Neuronal stem cell (in vitro differentiated cells): ENCODE measurements at regions not wholly inside any gene's neighbourhood (a gene's known extent, or its start where the extent isn't known, plus 50 kb on each side); places are given as distances from the start of the nearest gene placed in this dataset.

Experiments used
- DNase-seq: peaks from one replicate; pipeline ENCODE4 v3.0.0-alpha.2; 2013; ENCODE audit warnings: low spot score
- H2AFZ ChIP-seq: one replicate; pipeline ENCODE4 v1.6.1; 2013; ENCODE audit warnings: mild to moderate bottlenecking, low read length, inconsistent platforms
- H2AK5ac ChIP-seq: 2 replicates; pipeline ENCODE4 v1.6.1; 2013; ENCODE audit warnings: low read depth, mild to moderate bottlenecking, inconsistent platforms, low read length, moderate library complexity, mixed read lengths
- H2BK120ac ChIP-seq: 2 replicates; pipeline ENCODE4 v1.6.1; 2013; ENCODE audit warnings: low read depth, mild to moderate bottlenecking, inconsistent platforms, low read length, moderate library complexity, mixed read lengths
- H2BK12ac ChIP-seq: one replicate; pipeline ENCODE4 v1.6.1; 2013; ENCODE audit warnings: low read length, inconsistent platforms
- H2BK15ac ChIP-seq: 2 replicates; pipeline ENCODE4 v1.6.1; 2013; ENCODE audit warnings: mild to moderate bottlenecking, low read length, inconsistent platforms, mixed read lengths
- H2BK5ac ChIP-seq: one replicate; pipeline ENCODE4 v1.6.1; 2013; ENCODE audit warnings: inconsistent platforms, mild to moderate bottlenecking, low read length, moderate library complexity
- H3K14ac ChIP-seq: one replicate; pipeline ENCODE4 v1.6.1; 2013; ENCODE audit warnings: low read length, inconsistent platforms
- H3K18ac ChIP-seq: 2 replicates; pipeline ENCODE4 v1.6.1; 2013; ENCODE audit warnings: low read length, inconsistent platforms
- H3K23ac ChIP-seq: 2 replicates; pipeline ENCODE4 v1.6.1; 2013; ENCODE audit warnings: low read depth, mild to moderate bottlenecking, mixed read lengths, low read length, inconsistent platforms; ENCODE audit not compliant: poor library complexity
- H3K27ac ChIP-seq: replicated peaks from 3 replicates; pipeline ENCODE4 v1.5.1; 2013; ENCODE audit warnings: low read length, inconsistent platforms
- H3K27me3 ChIP-seq, 3 experiments: 2 replicates each; pipeline ENCODE4 v1.6.1; 2013; ENCODE audit warnings: low read length in 3 of 3, mild to moderate bottlenecking in 2 of 3, inconsistent platforms in 1 of 3, low read depth in 1 of 3, mixed read lengths in 1 of 3, moderate library complexity in 1 of 3; ENCODE audit not compliant: control insufficient read depth in 3 of 3, insufficient read depth in 3 of 3
- H3K36me3 ChIP-seq, 2 donors: replicated peaks in 1 of 2; 2 replicates each; pipeline ENCODE4 v1.6.1; 2013; ENCODE audit warnings: low read length in 2 of 2; ENCODE audit not compliant: control insufficient read depth in 2 of 2, insufficient read depth in 2 of 2
- H3K4ac ChIP-seq: 2 replicates; pipeline ENCODE4 v1.6.1; 2013; ENCODE audit warnings: inconsistent platforms, mild to moderate bottlenecking, low read length, moderate library complexity
- H3K4me1 ChIP-seq, 2 donors: 1 replicate in 1 of 2; 2 replicates in 1 of 2; pipeline ENCODE4 v1.6.1; 2013; ENCODE audit warnings: low read length in 2 of 2, low read depth in 1 of 2; ENCODE audit not compliant: control insufficient read depth in 2 of 2, insufficient read depth in 1 of 2
- H3K4me2 ChIP-seq: one replicate; pipeline ENCODE4 v1.6.1; 2013; ENCODE audit warnings: mild to moderate bottlenecking, low read length, inconsistent platforms; ENCODE audit not compliant: insufficient read depth, poor library complexity, severe bottlenecking
- H3K4me3 ChIP-seq, 2 donors: 2 replicates each; pipeline ENCODE4 v1.5.1; 2013; ENCODE audit warnings: low read length in 2 of 2, mild to moderate bottlenecking in 2 of 2, inconsistent platforms in 1 of 2, moderate library complexity in 1 of 2
- H3K79me1 ChIP-seq: one replicate; pipeline ENCODE4 v1.6.1; 2013; ENCODE audit warnings: low read depth, mild to moderate bottlenecking, inconsistent platforms, low read length, moderate library complexity
- H3K9ac ChIP-seq: one replicate; pipeline ENCODE4 v1.6.1; 2013; ENCODE audit warnings: mild to moderate bottlenecking, low read depth, low read length, inconsistent platforms; ENCODE audit not compliant: poor library complexity
- H3K9me3 ChIP-seq, 2 donors: replicated peaks in 1 of 2; 2 replicates each; pipeline versions ENCODE3 to v1.6.1; 2013; ENCODE audit warnings: low read length in 2 of 2, mild to moderate bottlenecking in 2 of 2, inconsistent platforms in 1 of 2, low read depth in 1 of 2, mixed read lengths in 1 of 2, moderate library complexity in 1 of 2; ENCODE audit not compliant: control insufficient read depth in 2 of 2, insufficient read depth in 1 of 2
- H4K8ac ChIP-seq: one replicate; pipeline ENCODE4 v1.6.1; 2013; ENCODE audit warnings: low read depth, mild to moderate bottlenecking, inconsistent platforms, low read length, moderate library complexity
- H4K91ac ChIP-seq: one replicate; pipeline ENCODE4 v1.6.1; 2013; ENCODE audit warnings: low read length, low read depth, mild to moderate bottlenecking, inconsistent platforms; ENCODE audit not compliant: poor library complexity
- WGBS, 2 donors: extraction: QIAGEN DNeasy Blood & Tissue Kit; methylation state at CpG; one replicate each; pipeline ENCODE4 v1.1.7; 2013; ENCODE audit warnings: missing lambda C conversion rate in 2 of 2, mixed read lengths in 1 of 2; ENCODE audit not compliant: insufficient read length in 2 of 2, insufficient replicate concordance in 1 of 2; ENCODE audit errors: extremely low coverage in 2 of 2; 5-methylcytosine and 5-hydroxymethylcytosine counted together

DNA sequence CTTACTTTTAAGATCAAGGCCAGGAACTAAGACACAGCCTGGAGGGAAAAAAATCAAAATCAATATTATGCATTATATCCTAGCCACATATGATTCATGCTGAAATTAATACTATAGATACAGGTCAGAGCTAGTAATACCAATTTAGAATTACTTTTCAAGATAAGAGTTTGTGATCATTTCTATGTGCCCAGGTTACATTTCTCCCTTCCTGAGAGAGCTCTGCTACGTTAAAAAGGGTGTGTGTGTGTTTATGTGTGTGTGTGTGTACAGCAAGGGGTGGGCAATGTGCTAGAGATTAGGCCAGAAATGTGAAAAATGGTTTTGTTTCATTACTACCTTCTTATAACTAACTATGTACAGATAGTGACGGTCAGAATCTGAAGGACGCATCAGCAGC lies 223.9 kb upstream of the FLRT2 start:
- Histone ChIP-seq H3K18ac (no peak overlapping the region), H2BK12ac (no peak overlapping the region), H3K4me1 (no peaks in the 10 kb centered on the region), H4K8ac (no peak overlapping the region), H3K27me3 (no peaks in the 10 kb centered on the region), H2BK15ac (no peak overlapping the region), H2AFZ (no peak overlapping the region), H4K91ac (no peak overlapping the region), H2BK5ac (no peak overlapping the region), H2BK120ac (no peak overlapping the region), H3K23ac (no peak overlapping the region), H3K36me3 (no peaks in the 10 kb centered on the region), H3K27ac (no peak overlapping the region), H3K14ac (no peak overlapping the region), H3K79me1 (no peaks in the 10 kb centered on the region), H3K4ac (no peak overlapping the region), H3K9me3 (no peaks in the 10 kb centered on the region), H3K4me3 (no peak overlapping the region), H3K4me2 (no peak overlapping the region), H2AK5ac (no peak overlapping the region), H3K9ac (no peak overlapping the region)
- no peak for DNase-seq
- WGBS, 2 donors = no CpG with 5 or more reads among the region's 3 CpGs

DNA sequence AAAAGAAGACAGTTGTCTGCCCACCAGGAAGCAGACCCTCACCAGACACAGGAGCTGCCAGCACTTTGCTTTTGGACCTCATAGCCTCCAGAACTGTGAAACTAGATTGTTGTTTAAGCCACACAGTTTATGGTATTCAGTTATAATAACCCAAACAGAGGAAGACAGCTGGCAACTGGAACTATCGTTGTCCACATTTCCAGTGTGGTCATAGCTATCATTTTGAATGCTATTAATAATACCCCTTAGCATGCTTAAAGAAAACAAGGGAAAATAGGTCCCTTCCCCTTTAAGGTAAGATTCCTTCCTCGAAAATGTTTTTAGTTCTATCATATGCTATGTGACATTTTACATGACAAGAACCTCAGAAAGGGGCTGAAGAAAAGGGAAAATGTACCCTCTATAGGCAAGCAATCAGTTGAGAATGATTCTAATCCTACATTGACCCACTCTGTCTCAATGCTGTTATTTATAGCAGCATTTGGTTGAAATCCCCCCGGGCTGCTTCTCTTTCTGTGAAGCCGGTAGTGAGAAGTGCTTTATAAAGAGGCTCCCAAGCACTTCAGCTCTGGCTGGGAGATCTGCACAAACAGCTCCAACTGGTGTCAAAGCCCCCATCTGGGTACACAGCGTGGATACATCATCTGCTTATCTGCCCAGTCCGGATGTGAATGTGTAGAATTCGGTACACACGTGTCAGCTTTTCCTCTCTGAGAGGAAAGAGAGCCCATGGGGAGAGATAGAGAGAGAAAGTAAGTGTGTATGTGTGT lies 221.2 kb upstream of the FLRT2 start:
- no peak overlapping the region for H3K4me2 ChIP-seq
- H3K9ac ChIP-seq = no peak overlapping the region
- no peak overlapping the region for H2BK120ac ChIP-seq
- peaks cover 0 to 2% of the 10 kb centered on the region in 2 donors for H3K4me1 ChIP-seq
- H3K23ac ChIP-seq = no peak overlapping the region
- H3K27me3 ChIP-seq = no peaks in the 10 kb centered on the region
- H2BK15ac ChIP-seq = no peak overlapping the region
- peak overlapping the region; percentile 36 for H2AFZ ChIP-seq
- no peak overlapping the region for H3K14ac ChIP-seq
- H3K9me3 ChIP-seq = no peaks in the 10 kb centered on the region
- H3K4ac ChIP-seq = no peak overlapping the region
- H3K36me3 ChIP-seq = no peaks in the 10 kb centered on the region
- no peak overlapping the region for H3K18ac ChIP-seq
- no peak overlapping the region for H4K91ac ChIP-seq
- H3K27ac ChIP-seq = no peak overlapping the region
- no peak for DNase-seq
- H3K4me3 ChIP-seq = no peak overlapping the region
- no peaks in the 10 kb centered on the region for H3K79me1 ChIP-seq
- no CpG with 5 or more reads among the region's 8 CpGs for WGBS, 2 donors
- no peak overlapping the region for H4K8ac ChIP-seq
- H2BK5ac ChIP-seq = no peak overlapping the region
- H2BK12ac ChIP-seq = no peak overlapping the region
- no peak overlapping the region for H2AK5ac ChIP-seq

DNA sequence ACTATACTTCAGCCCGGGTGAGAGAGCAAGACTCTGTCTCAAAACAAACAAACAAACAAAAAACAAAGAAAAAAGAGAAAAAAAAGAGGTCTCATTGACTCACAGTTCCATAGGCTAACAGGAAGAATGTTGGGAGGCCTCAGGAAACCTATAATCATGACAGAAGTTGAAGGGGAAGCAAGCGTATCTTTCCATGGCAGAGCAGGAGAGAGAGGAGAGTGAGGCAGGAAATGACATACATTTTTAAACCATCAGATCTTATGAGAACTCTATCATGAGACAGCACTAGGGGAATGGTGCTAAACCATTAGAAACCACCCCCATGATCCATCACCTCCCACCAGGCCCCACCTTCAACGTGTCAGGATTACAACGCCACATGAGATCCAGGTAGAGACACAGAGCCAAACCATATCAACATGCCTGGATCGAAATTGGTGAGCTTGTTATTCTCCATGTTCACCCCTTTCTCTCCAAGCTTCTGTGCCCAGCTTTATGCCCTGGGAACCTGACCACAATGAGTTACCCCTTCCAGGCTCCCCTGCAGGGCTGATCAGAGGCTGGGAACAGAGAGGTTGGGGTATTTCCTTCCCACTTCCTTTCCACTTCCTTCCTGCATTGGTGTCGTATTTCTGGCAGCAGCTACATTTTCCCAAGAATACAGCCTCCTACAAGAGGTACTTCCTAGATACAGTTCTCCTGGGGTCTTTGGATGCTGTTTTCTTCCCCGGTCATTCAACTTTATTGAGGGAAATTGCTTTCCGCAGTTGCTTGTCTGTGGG lies 219.3 kb upstream of the FLRT2 start:
- H2AFZ ChIP-seq = no peak overlapping the region
- no peak overlapping the region for H3K4ac ChIP-seq
- no peak overlapping the region for H3K14ac ChIP-seq
- no peak overlapping the region for H3K9ac ChIP-seq
- H3K4me2 ChIP-seq = no peak overlapping the region
- H3K27me3 ChIP-seq = no peaks in the 10 kb centered on the region
- DNase-seq = no peak
- no peaks in the 10 kb centered on the region for H3K36me3 ChIP-seq
- no peaks in the 10 kb centered on the region for H3K9me3 ChIP-seq
- H3K27ac ChIP-seq = no peak overlapping the region
- peaks cover 2 to 5% of the 10 kb centered on the region in 2 donors for H3K4me1 ChIP-seq
- H3K79me1 ChIP-seq = no peaks in the 10 kb centered on the region
- no peak overlapping the region for H2BK15ac ChIP-seq
- no peak overlapping the region for H3K23ac ChIP-seq
- no peak overlapping the region for H2BK5ac ChIP-seq
- no peak overlapping the region for H2AK5ac ChIP-seq
- no peak overlapping the region for H2BK120ac ChIP-seq
- H4K91ac ChIP-seq = no peak overlapping the region
- no peak overlapping the region for H4K8ac ChIP-seq
- H3K18ac ChIP-seq = no peak overlapping the region
- no CpG with 5 or more reads among the region's 8 CpGs for WGBS, 2 donors
- H3K4me3 ChIP-seq = no peak overlapping the region
- no peak overlapping the region for H2BK12ac ChIP-seq

DNA sequence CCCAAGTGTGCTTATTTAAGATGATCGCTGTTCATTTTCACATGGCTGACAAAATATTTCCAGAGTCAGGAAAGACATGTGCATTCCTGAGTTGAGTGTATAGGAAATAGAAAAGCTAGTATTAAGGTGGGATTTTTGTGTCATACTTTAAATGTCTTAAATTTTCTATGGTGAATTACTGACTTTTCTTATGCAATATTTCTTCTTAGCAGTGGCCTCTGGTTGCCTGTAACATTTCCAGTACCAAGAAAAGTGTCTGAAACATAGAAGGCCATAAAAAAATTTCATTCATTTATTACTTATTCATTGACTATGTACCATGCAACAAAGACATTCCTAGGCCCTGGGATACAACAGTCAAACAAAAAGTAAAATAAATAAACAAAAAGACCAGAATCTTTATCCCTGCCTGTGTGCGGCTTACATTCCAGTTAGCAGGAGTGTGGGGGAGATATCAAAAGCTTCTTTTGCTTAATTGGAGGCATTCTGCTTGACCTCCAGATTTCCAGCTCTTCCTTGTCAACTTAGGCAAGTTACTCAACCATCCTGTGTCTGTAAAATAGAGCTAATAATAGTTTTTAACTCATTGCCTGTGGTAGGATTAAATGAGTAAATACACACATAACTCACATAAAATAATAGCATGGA lies 216.3 kb upstream of the FLRT2 start:
- Histone ChIP-seq H2AK5ac (no peak overlapping the region), H3K18ac (no peak overlapping the region), H3K27me3 (no peaks in the 10 kb centered on the region), H3K9ac (no peak overlapping the region), H3K4me1 (peaks cover 4 to 12% of the 10 kb centered on the region in 2 donors), H3K27ac (no peak overlapping the region), H4K8ac (no peak overlapping the region), H3K9me3 (no peaks in the 10 kb centered on the region), H3K4me2 (no peak overlapping the region), H4K91ac (no peak overlapping the region), H3K4ac (no peak overlapping the region), H2BK15ac (no peak overlapping the region), H3K36me3 (no peaks in the 10 kb centered on the region), H2BK5ac (no peak overlapping the region), H3K23ac (no peak overlapping the region), H2AFZ (no peak overlapping the region), H2BK12ac (no peak overlapping the region), H2BK120ac (no peak overlapping the region), H3K79me1 (no peaks in the 10 kb centered on the region), H3K14ac (no peak overlapping the region), H3K4me3 (no peak overlapping the region)
- no CpG with 5 or more reads among the region's 2 CpGs for WGBS, 2 donors
- DNase-seq = peak; percentile 15
